ENCODE measurements at regions not wholly inside any gene's neighbourhood (a gene's known extent, or its start where the extent isn't known, plus 50 kb on each side); places are given as distances from the start of the nearest gene placed in this dataset.

DNA sequence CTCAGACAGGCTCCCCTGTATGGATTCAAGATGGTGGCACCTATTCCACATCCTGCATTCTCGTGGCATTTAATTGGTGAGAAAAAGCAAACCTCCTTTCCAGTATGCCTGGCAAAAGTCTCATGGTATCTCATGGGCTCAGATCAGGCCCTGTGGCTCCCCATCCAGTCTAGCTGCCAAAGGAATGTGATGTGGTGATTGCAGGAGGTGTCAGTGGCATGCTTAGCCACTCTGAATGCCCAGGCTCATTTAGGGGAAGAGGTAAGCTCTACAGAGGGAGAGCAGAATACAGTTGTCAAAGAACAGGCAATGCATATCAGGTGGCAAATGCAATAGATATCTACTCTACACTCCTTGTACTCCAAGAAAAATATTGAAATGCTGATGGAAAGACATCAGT lies 146.7 kb downstream of the SPATA19 start:
- intact Hi-C loops (cut with DNase I; ENCODE audit: low total_unique reads) (no loop called here), in situ Hi-C loops (cut with MboI; ENCODE audit: low sequenced_read_pairs in 4 of 4) (no loop called here)
- Histone ChIP-seq H3K27ac (no peak overlapping the region), H3K9me3 (no peaks in the 10 kb centered on the region), H3K27me3 (no peaks in the 10 kb centered on the region), H3K4me1 (peaks cover 0 to 8% of the 10 kb centered on the region in 2 donors), H3K36me3 (no peaks in the 10 kb centered on the region), H3K4me3 (no peak overlapping the region)
- DNase-seq (no peak), ATAC-seq (no peak)
- no peak for TF ChIP-seq POLR2A (IDR thresholded peaks at IDR 0.05)

DNA sequence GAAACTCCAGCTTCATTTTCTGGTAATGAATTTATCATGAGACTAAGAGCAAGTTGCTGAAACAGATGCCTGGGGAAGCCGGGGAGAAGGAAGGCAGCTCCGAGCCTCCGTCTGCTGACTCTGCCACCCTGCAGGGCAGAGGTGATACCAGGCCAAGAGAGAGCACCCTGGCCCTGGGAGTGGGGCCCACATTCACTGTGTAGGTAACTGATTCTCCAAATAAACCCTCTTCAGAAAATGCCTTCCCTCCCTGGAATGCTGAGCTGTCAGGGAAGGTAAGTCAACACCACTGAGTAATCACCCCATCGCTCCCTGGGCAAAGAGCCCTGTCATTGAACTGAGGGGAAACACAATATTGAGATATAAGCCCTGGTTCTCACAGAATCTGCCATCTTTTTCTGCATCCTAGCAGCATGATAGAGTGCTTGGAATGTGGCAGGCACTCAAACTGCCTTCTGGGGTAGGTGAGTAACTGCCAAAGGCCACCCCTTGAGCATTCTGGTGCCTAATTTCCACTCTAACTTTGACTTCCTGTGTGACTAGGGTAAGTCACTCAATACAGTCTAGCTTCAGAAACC lies 147.6 kb downstream of the SPATA19 start:
- peaks cover 0 to 8% of the 10 kb centered on the region in 2 donors for H3K4me1 ChIP-seq
- DNase-seq (no peak), ATAC-seq (peak in 1 of 2 donors; percentile 27)
- peak overlapping the region in 1 of 4 donors; percentile 32 for H3K4me3 ChIP-seq
- no peaks in the 10 kb centered on the region for H3K9me3 ChIP-seq
- in situ Hi-C loops (cut with MboI; ENCODE audit: low sequenced_read_pairs in 4 of 4) (no loop called here), intact Hi-C loops (cut with DNase I; ENCODE audit: low total_unique reads) (no loop called here)
- TF ChIP-seq POLR2A (IDR thresholded peaks at IDR 0.05) = no peak
- TF ChIP-seq, protein P1, sequence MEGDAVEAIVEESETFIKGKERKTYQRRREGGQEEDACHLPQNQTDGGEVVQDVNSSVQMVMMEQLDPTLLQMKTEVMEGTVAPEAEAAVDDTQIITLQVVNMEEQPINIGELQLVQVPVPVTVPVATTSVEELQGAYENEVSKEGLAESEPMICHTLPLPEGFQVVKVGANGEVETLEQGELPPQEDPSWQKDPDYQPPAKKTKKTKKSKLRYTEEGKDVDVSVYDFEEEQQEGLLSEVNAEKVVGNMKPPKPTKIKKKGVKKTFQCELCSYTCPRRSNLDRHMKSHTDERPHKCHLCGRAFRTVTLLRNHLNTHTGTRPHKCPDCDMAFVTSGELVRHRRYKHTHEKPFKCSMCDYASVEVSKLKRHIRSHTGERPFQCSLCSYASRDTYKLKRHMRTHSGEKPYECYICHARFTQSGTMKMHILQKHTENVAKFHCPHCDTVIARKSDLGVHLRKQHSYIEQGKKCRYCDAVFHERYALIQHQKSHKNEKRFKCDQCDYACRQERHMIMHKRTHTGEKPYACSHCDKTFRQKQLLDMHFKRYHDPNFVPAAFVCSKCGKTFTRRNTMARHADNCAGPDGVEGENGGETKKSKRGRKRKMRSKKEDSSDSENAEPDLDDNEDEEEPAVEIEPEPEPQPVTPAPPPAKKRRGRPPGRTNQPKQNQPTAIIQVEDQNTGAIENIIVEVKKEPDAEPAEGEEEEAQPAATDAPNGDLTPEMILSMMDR (IDR thresholded peaks at IDR 0.05 in 4 of 5, conservative IDR thresholded peaks at IDR 0.05 in 1 of 5) = no peak
- H3K27ac ChIP-seq = peak overlapping the region; percentile 39 to 61 (median 43)
- no peaks in the 10 kb centered on the region for H3K27me3 ChIP-seq
- no peaks in the 10 kb centered on the region for H3K36me3 ChIP-seq

DNA sequence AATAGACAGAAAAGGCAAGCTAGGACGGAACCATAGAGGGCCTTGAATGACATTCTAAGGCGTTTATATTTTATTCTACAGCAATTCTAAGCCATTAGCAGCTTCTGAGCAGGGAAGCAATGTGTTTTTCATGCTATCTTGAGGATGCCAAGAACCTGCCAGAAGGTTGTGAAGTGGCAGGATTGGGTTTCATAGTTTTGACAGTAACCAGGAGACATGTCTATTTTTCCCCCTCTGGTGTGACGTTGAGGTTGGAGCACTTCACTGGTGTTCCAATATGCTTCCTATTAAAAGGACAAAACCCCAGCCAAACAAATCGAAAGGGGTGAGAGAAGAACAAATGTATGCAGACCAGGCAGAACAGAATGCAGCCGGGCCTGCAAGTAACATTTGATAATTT lies 148.2 kb downstream of the SPATA19 start:
- no peaks in the 10 kb centered on the region for H3K27me3 ChIP-seq
- H3K36me3 ChIP-seq = no peaks in the 10 kb centered on the region
- H3K9me3 ChIP-seq = no peaks in the 10 kb centered on the region
- intact Hi-C loops (cut with DNase I; ENCODE audit: low total_unique reads) = no loop called here
- peak; percentile 5 to 20 for DNase-seq
- H3K27ac ChIP-seq = peak overlapping the region; percentile 39 to 61 (median 43)
- no peak for TF ChIP-seq POLR2A (IDR thresholded peaks at IDR 0.05)
- TF ChIP-seq, protein P1 (IDR thresholded peaks at IDR 0.05 in 4 of 5, conservative IDR thresholded peaks at IDR 0.05 in 1 of 5) = no peak
- H3K4me3 ChIP-seq = peak overlapping the region in 1 of 4 donors; percentile 32
- in situ Hi-C loops (cut with MboI; ENCODE audit: low sequenced_read_pairs in 4 of 4) = no loop called here
- peaks cover 0 to 8% of the 10 kb centered on the region in 2 donors for H3K4me1 ChIP-seq
- peak; percentile 81 to 91 for ATAC-seq

DNA sequence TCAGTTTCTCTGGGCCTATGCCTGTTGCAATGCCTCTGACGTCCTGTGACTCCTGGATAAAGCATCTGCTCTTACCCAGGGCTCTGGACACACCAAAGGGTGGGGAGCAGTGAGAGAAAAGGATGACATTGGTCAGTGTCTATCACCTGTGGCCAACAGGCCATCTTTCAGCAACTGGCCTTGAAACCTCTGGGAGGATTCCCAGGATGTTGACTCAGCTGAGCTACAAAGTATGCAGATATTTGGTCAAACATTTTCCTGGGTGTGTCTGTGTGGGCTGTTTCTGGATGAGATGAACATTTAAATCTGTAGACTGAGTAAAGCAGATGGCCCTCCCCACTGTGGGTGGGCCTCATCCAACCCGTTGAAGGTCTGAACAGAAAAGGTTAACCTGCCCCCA lies 149.9 kb downstream of the SPATA19 start:
- no peak for DNase-seq
- Histone ChIP-seq H3K4me1 (peaks cover 0 to 8% of the 10 kb centered on the region in 2 donors), H3K9me3 (no peaks in the 10 kb centered on the region), H3K36me3 (no peaks in the 10 kb centered on the region), H3K27ac (no peak overlapping the region), H3K4me3 (no peak overlapping the region), H3K27me3 (no peaks in the 10 kb centered on the region)
- intact Hi-C loops (cut with DNase I; ENCODE audit: low total_unique reads) = no loop called here
- ATAC-seq = no peak
- in situ Hi-C loops (cut with MboI; ENCODE audit: low sequenced_read_pairs in 4 of 4) = no loop called here
- no peak for TF ChIP-seq POLR2A (IDR thresholded peaks at IDR 0.05)
- TF ChIP-seq, protein P1 (IDR thresholded peaks at IDR 0.05 in 4 of 5, conservative IDR thresholded peaks at IDR 0.05 in 1 of 5) = no peak

DNA sequence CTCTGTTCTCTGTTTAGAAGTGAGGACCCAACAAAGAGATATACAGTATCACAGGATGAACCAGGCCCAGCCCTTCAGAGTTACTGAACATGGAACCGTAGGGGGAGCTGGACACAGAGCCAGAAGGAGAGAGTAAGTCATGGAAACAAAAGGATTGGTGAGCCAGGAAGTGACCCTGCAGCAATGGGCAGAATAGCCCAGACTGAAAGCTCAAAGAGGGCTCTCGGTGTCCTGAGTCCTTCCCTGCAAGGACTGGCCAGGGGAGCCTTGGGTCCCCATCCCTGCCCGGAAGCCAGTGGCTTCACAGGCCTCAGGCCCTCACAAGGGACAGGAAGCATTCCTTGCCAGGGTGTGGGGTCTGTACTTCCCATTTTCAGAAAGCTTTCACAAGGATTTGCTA lies 150.6 kb downstream of the SPATA19 start:
- H3K4me1 ChIP-seq = peaks cover 0 to 8% of the 10 kb centered on the region in 2 donors
- no peak overlapping the region for H3K27ac ChIP-seq
- no peaks in the 10 kb centered on the region for H3K9me3 ChIP-seq
- intact Hi-C loops (cut with DNase I; ENCODE audit: low total_unique reads) (no loop called here), in situ Hi-C loops (cut with MboI; ENCODE audit: low sequenced_read_pairs in 4 of 4) (no loop called here)
- DNase-seq (no peak), ATAC-seq (no peak)
- no peaks in the 10 kb centered on the region for H3K36me3 ChIP-seq
- no peaks in the 10 kb centered on the region for H3K27me3 ChIP-seq
- H3K4me3 ChIP-seq = no peak overlapping the region
- TF ChIP-seq, protein P1 (IDR thresholded peaks at IDR 0.05 in 4 of 5, conservative IDR thresholded peaks at IDR 0.05 in 1 of 5) = no peak
- no peak for TF ChIP-seq POLR2A (IDR thresholded peaks at IDR 0.05)

All from gastrocnemius medialis (tissue), 4 donors.